Mucosa of descending colon (tissue), 3 donors: ENCODE measurements at regions not wholly inside any gene's neighbourhood (a gene's known extent, or its start where the extent isn't known, plus 50 kb on each side); places are given as distances from the start of the nearest gene placed in this dataset.

Experiments
- ATAC-seq: fragments of 200-7000 bp; cut with Tn5 transposase; one replicate; pipeline ENCODE4 v1.9.1; 2020; ENCODE audit warnings: mild to moderate bottlenecking, moderate library complexity
- DNase-seq, 3 donors: peaks; one replicate each; pipeline ENCODE4 v3.0.0-alpha.2; 2020
- H3K36me3 ChIP-seq: fragments of 200-600 bp; one replicate; pipeline ENCODE4 v1.8.0; 2021; ENCODE audit warnings: low read depth, mild to moderate bottlenecking
- H3K4me1 ChIP-seq: fragments of 200-600 bp; one replicate; pipeline ENCODE4 v1.8.0; 2021; ENCODE audit warnings: low read depth, mild to moderate bottlenecking
- H3K4me3 ChIP-seq: fragments of 200-600 bp; one replicate; pipeline ENCODE4 v1.8.0; 2021; ENCODE audit warnings: mild to moderate bottlenecking
- H3K9me3 ChIP-seq: fragments of 200-600 bp; one replicate; pipeline ENCODE4 v1.8.0; 2021; ENCODE audit warnings: mild to moderate bottlenecking
- CTCF ChIP-seq: fragments of 200-600 bp; IDR thresholded peaks from one replicate; pipeline ENCODE4 v1.8.0; 2022; ENCODE audit warnings: antibody characterized with exemption, mild to moderate bottlenecking
- intact Hi-C, 2 donors: fragments of 100-400 bp; cut with DNase I in 1 of 2; cut with micrococcal nuclease in 1 of 2; formaldehyde crosslinking; loops; one replicate each; pipeline versions ENCODE4 v1.11.0 to v1.11.1; 2022; cut with DNase I, micrococcal nuclease
- donor health status: DM: no; HTN: no; CAD: no; lungs with moderate emphysema.
- donor health status: DM: no; HTN: no; CAD: no.
- donor health status: DM: no; HTN: yes; CAD: no.

DNA sequence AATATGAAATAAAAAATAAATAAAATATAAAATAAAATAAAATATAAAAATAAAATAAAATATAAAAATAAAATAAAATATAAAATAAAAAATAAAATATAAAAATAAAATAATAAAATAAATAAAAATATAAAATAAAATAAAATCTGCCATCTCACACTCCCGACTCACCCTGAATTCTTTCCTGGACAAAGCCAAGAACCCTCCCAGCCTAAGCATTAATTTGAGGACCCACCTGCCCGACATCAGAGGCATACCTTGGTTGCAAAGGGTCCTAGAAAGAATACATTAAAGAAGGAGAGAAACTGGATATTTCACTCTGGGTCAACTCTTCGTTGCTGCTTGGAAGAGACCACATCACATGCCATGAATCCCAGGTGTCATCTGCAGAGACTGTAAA lies 138.3 kb downstream of the CRLF2 start:
- no peak for TF ChIP-seq CTCF
- DNase-seq (no peak), ATAC-seq (no peak)
- Histone ChIP-seq H3K36me3 (no peaks in the 10 kb centered on the region), H3K9me3 (peaks cover 19% of the 10 kb centered on the region), H3K4me1 (no peaks in the 10 kb centered on the region), H3K4me3 (no peak overlapping the region)
- intact Hi-C loops = no loop called here

- Histone ChIP-seq H3K36me3 (no peaks in the 10 kb centered on the region), H3K4me1 (no peaks in the 10 kb centered on the region), H3K4me3 (no peak overlapping the region), H3K9me3 (peaks cover 19% of the 10 kb centered on the region)
- intact Hi-C loops = no loop called here
- ATAC-seq (no peak), DNase-seq (no peak)
- TF ChIP-seq CTCF = no peak
Measured at GRCh38 chrX:1072637-1073377, 139.6 kb downstream of the CRLF2 start.

GRCh38 chrX:1071351-1071750 lies 141.1 kb downstream of the CRLF2 start:
- DNase-seq = no peak

GRCh38 chrX:1062351-1062750 lies 150.1 kb downstream of the CRLF2 start:
- DNase-seq (no peak), ATAC-seq (no peak)
- intact Hi-C loops = no loop called here
- peaks cover 38% of the 10 kb centered on the region for H3K9me3 ChIP-seq
- H3K36me3 ChIP-seq = no peaks in the 10 kb centered on the region
- no peak overlapping the region for H3K4me3 ChIP-seq
- no peak for TF ChIP-seq CTCF
- no peaks in the 10 kb centered on the region for H3K4me1 ChIP-seq

More at GRCh38 chrX:1071351-1071750, 141.1 kb downstream of the CRLF2 start:
- intact Hi-C loops = no loop called here
- no peaks in the 10 kb centered on the region for H3K36me3 ChIP-seq
- H3K4me3 ChIP-seq = no peak overlapping the region
- no peak for TF ChIP-seq CTCF
- ATAC-seq = no peak
- H3K4me1 ChIP-seq = no peaks in the 10 kb centered on the region
- peaks cover 18% of the 10 kb centered on the region for H3K9me3 ChIP-seq

GRCh38 chrX:1060562-1060960 lies 151.9 kb downstream of the CRLF2 start:
- H3K9me3 ChIP-seq = peaks cover 45% of the 10 kb centered on the region
- intact Hi-C loops = no loop called here

More at GRCh38 chrX:1060562-1060960, 151.9 kb downstream of the CRLF2 start:
- ATAC-seq (no peak), DNase-seq (no peak)
- H3K4me3 ChIP-seq = no peak overlapping the region
- TF ChIP-seq CTCF = no peak
- no peaks in the 10 kb centered on the region for H3K4me1 ChIP-seq
- H3K36me3 ChIP-seq = no peaks in the 10 kb centered on the region
